Ectodermal cell (in vitro differentiated cells): ENCODE measurements at regions not wholly inside any gene's neighbourhood (a gene's known extent, or its start where the extent isn't known, plus 50 kb on each side); places are given as distances from the start of the nearest gene placed in this dataset.

ENCODE experiments used
- H3K27ac ChIP-seq: 2 replicates; pipeline ENCODE4 v1.7.0; 2013; ENCODE audit warnings: mild to moderate bottlenecking, low read depth, low read length; ENCODE audit not compliant: insufficient read depth, poor library complexity, severe bottlenecking
- H3K27me3 ChIP-seq: 2 replicates; pipeline ENCODE4 v1.7.0; 2013; ENCODE audit warnings: mild to moderate bottlenecking, low read length; ENCODE audit not compliant: insufficient read depth, control insufficient read depth, poor library complexity, severe bottlenecking
- H3K36me3 ChIP-seq: one replicate; pipeline ENCODE4 v1.7.0; 2013; ENCODE audit warnings: low read length; ENCODE audit not compliant: control insufficient read depth, insufficient read depth
- H3K4me1 ChIP-seq: one replicate; pipeline ENCODE4 v1.7.0; 2013; ENCODE audit warnings: low read length; ENCODE audit not compliant: control insufficient read depth, insufficient read depth
- H3K4me3 ChIP-seq: 2 replicates; pipeline ENCODE4 v1.7.0; 2013; ENCODE audit warnings: low read depth, low read length, control low read depth; ENCODE audit not compliant: insufficient read depth
- H3K9me3 ChIP-seq: 2 replicates; pipeline ENCODE4 v1.7.0; 2013; ENCODE audit warnings: mild to moderate bottlenecking, low read length, moderate library complexity; ENCODE audit not compliant: control insufficient read depth
- WGBS, 2 experiments: methylation state at CpG; one replicate each; pipeline ENCODE4 v1.1.7; 2013; ENCODE audit warnings: missing lambda C conversion rate in 2 of 2; 5-methylcytosine and 5-hydroxymethylcytosine counted together

GRCh38 chr10:28952523-28952922 lies 275.2 kb downstream of the BAMBI start:
- Histone ChIP-seq H3K4me3 (no peak overlapping the region), H3K9me3 (no peaks in the 10 kb centered on the region), H3K36me3 (no peaks in the 10 kb centered on the region), H3K27me3 (peaks cover 14% of the 10 kb centered on the region), H3K4me1 (no peaks in the 10 kb centered on the region), H3K27ac (no peak overlapping the region)

DNA sequence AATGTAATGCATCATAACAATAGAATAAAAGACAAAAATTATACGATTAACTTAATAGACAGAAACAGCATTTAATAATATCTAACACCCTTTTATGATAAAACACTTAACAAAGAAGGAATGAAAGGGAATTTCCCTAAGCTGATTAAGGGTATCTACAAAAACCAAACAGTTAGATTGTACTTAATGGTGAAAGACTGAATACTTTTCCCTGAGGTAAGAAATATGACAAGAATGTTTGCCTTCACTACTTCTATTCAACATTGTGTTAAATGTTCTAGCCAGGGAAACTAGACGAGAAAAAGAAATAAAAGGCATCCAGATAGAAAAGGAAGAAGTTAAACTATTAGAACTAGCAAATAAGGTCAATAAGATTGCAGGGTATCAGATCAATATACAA lies 276.9 kb downstream of the BAMBI start:
- Histone ChIP-seq H3K4me1 (no peaks in the 10 kb centered on the region), H3K4me3 (no peak overlapping the region), H3K27ac (no peak overlapping the region), H3K36me3 (no peaks in the 10 kb centered on the region), H3K27me3 (peaks cover 8% of the 10 kb centered on the region), H3K9me3 (no peaks in the 10 kb centered on the region)
- WGBS, 2 experiments: 82 to 86% methylated on average over 1 to 2 of the region's 2 CpGs

DNA sequence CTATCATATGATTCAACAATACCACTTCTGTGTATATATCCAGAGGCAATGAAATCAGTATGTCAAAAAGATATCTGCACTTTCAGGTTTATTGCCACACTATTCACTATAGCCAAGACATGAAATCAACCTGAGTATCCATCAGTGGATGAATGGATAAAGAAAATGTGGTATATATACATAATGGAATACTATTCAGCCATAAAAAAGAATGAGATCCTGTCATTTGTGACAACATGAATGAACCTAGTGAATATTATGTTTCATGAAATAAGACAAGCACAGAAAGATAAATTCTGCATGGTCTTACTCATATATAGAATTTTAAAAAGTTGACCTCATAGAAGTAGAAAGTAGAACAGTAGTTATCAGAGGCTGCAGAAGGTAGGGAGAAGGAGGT lies 281.1 kb downstream of the BAMBI start:
- Histone ChIP-seq H3K27ac (no peak overlapping the region), H3K36me3 (no peaks in the 10 kb centered on the region), H3K4me1 (no peaks in the 10 kb centered on the region), H3K27me3 (no peaks in the 10 kb centered on the region), H3K4me3 (no peak overlapping the region), H3K9me3 (no peaks in the 10 kb centered on the region)

DNA sequence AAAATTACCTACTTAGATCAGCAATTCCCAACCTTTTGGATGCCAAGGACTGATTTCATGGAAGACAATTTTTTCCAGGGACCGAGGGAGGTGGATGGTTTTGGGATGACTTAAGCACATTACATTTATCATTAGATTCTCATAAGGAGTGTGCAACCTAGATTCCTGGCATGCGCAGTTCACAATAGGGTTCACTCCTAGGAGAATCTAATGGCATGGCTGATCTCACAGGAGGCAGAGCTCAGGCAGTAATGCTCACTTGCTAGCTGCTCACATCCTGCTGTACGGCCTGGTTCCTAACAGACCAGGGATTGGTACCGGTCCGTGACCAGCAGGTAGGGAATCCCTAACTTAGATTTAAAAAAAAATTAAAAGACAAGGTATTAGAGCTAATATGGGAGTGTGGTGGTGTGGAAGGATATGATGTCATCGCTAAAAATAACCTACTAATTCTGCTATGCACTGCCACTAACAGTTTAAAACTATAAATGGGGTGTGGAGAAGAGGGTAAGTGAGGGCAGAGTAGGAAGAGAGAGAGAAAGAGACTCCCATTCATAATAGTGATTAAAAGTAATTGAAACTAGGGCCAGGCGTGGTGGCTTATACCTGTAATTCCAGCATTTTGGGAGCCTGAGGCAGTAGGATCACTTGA lies 282.7 kb downstream of the BAMBI start:
- WGBS, 2 experiments: 98 to 99% methylated on average over 6 to 7 of the region's 7 CpGs
- no peak overlapping the region for H3K27ac ChIP-seq

DNA sequence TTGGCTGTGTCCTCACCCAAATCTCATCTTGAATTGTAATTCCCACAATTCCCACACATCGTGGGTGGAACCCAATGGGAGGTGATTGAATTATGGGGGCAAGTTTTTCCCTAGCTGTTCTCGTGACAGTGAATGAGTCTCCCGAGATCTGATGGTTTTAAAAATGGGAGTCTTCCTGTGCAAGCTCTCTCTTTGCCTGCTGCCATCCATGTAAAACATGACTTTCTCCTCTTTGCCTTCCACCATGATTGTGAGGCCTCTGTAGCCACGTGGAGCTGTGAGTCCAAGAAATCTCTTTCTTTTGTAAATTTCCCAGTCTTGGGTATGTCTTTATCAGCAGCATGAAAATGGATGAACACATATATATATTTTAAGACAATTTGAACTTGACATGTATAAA lies 285.4 kb downstream of the BAMBI start:
- no peaks in the 10 kb centered on the region for H3K9me3 ChIP-seq
- no peak overlapping the region for H3K4me3 ChIP-seq
- H3K27ac ChIP-seq: no peak overlapping the region
- 84 to 95% methylated on average over 3 to 4 of the region's 4 CpGs for WGBS, 2 experiments
- H3K4me1 ChIP-seq: no peaks in the 10 kb centered on the region
- H3K36me3 ChIP-seq: no peaks in the 10 kb centered on the region
- H3K27me3 ChIP-seq: no peaks in the 10 kb centered on the region

More for the DNA sequence above, 282.7 kb downstream of the BAMBI start:
- Histone ChIP-seq H3K4me3 (no peak overlapping the region), H3K27me3 (no peaks in the 10 kb centered on the region), H3K4me1 (no peaks in the 10 kb centered on the region), H3K36me3 (no peaks in the 10 kb centered on the region), H3K9me3 (no peaks in the 10 kb centered on the region)

GRCh38 chr10:28963539-28964221 lies 286.4 kb downstream of the BAMBI start:
- no peaks in the 10 kb centered on the region for H3K4me1 ChIP-seq
- no peaks in the 10 kb centered on the region for H3K9me3 ChIP-seq
- H3K27me3 ChIP-seq: no peaks in the 10 kb centered on the region
- H3K36me3 ChIP-seq: no peaks in the 10 kb centered on the region
- H3K27ac ChIP-seq: no peak overlapping the region
- 91 to 93% methylated on average over 5 of the region's 5 CpGs for WGBS, 2 experiments
- no peak overlapping the region for H3K4me3 ChIP-seq

DNA sequence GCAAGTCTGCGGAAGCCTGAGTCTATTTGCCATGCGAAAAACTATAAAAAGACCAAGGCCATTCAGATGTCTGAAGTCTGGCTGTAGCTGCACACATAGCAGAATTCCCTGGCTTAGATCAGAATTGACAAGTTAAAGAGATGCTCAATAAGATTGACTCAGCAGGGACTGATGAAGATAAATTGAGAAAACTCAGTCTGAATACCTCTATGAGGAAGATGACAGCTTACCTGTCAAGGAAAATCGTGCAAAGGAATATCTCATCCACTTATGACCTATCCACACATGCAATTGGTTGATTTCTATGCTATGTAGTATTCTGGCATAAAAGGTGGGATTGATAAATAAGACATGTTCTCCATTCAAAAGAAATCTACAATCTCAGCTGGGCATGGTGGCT lies 288.6 kb downstream of the BAMBI start:
- Histone ChIP-seq H3K27ac (no peak overlapping the region), H3K4me1 (no peaks in the 10 kb centered on the region), H3K27me3 (no peaks in the 10 kb centered on the region), H3K4me3 (no peak overlapping the region), H3K36me3 (no peaks in the 10 kb centered on the region), H3K9me3 (no peaks in the 10 kb centered on the region)
- WGBS, 2 experiments: 92 to 95% methylated on average over 2 to 3 of the region's 3 CpGs

GRCh38 chr10:28967031-28967430 lies 289.7 kb downstream of the BAMBI start:
- Histone ChIP-seq H3K4me1 (no peaks in the 10 kb centered on the region), H3K27ac (no peak overlapping the region), H3K36me3 (no peaks in the 10 kb centered on the region), H3K4me3 (no peak overlapping the region), H3K27me3 (no peaks in the 10 kb centered on the region), H3K9me3 (no peaks in the 10 kb centered on the region)
- WGBS, 2 experiments: 96 to 100% methylated on average over 1 to 2 of the region's 2 CpGs

DNA sequence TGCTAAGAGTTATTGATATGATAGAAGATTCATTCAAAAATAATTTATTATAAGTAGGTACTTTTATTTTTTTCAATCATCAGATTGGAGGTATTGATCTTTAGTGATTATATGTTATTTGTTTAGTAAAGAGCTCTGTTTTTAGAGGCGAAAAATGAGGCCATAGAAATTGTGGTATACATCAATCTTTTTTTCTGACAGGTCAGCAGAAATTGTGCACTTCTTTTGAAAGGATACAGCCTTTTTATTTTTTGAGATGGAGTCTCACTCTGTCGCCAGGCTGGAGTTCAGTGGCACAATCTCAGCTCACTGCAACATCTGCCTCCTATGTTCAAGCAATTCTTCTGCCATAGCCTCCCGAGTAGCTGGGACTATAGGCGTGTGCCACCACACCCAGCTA lies 292.1 kb downstream of the BAMBI start:
- Histone ChIP-seq H3K9me3 (no peaks in the 10 kb centered on the region), H3K36me3 (no peaks in the 10 kb centered on the region), H3K27me3 (no peaks in the 10 kb centered on the region), H3K27ac (no peak overlapping the region), H3K4me1 (no peaks in the 10 kb centered on the region), H3K4me3 (no peak overlapping the region)
- WGBS, 2 experiments: 67 to 72% methylated on average over 4 of the region's 4 CpGs

- Histone ChIP-seq H3K4me3 (no peak overlapping the region), H3K27me3 (no peaks in the 10 kb centered on the region), H3K36me3 (no peaks in the 10 kb centered on the region), H3K27ac (no peak overlapping the region), H3K4me1 (no peaks in the 10 kb centered on the region), H3K9me3 (no peaks in the 10 kb centered on the region)
- 94 to 96% methylated on average over 5 to 6 of the region's 6 CpGs for WGBS, 2 experiments
Observed at GRCh38 chr10:28970231-28970630, 292.9 kb downstream of the BAMBI start.
